ENCODE measurements at regions not wholly inside any gene's neighbourhood (a gene's known extent, or its start where the extent isn't known, plus 50 kb on each side); places are given as distances from the start of the nearest gene placed in this dataset.

GRCh38 chr13:104810242-104810641, 1725.2 kb downstream of the EFNB2 start:
- H2BK12ac ChIP-seq (ENCODE audit: low read depth, low read length) = no peak overlapping the region
- H2BK120ac ChIP-seq (replicated peaks; ENCODE audit: low read depth, low read length) = no peak overlapping the region
- H3K9me3 ChIP-seq (ENCODE audit: insufficient read depth in 2 of 2, low read depth in 1 of 2, low read length in 1 of 2) = no peaks in the 10 kb centered on the region
- H2BK20ac ChIP-seq (ENCODE audit: low read length) = no peak overlapping the region
- ChIA-PET CTCF (ENCODE audit: partially characterized antibody) (no interaction called here), POLR2A (ENCODE audit: partially characterized antibody) (no interaction called here)
- H3K79me1 ChIP-seq (ENCODE audit: low read depth, low read length) = no peaks in the 10 kb centered on the region
- H3K14ac ChIP-seq (ENCODE audit: insufficient read length) = no peak overlapping the region
- H3K18ac ChIP-seq (ENCODE audit: extremely low read depth, low read length) = no peak overlapping the region
- no peaks in the 10 kb centered on the region for H3K79me2 ChIP-seq (ENCODE audit: control insufficient read depth in 1 of 2, insufficient read depth in 2 of 2, low read length in 2 of 2)
- H4K91ac ChIP-seq (replicated peaks; ENCODE audit: insufficient read length, low read length) = no peak overlapping the region
- H3K56ac ChIP-seq (replicated peaks; ENCODE audit: insufficient read length, low read depth, low read length) = no peak overlapping the region
- H2AFZ ChIP-seq (ENCODE audit: low read length) = no peak overlapping the region
- no peak overlapping the region for H3K4ac ChIP-seq (replicated peaks; ENCODE audit: insufficient read length, low read depth, low read length)
- H3K36me3 ChIP-seq (ENCODE audit: control insufficient read depth in 2 of 4, insufficient read depth in 4 of 4, low read length in 3 of 4) = no peaks in the 10 kb centered on the region
- H3K4me3 ChIP-seq (ENCODE audit: extremely low read depth in 1 of 4, insufficient read depth in 2 of 4, low read depth in 3 of 4, low read length in 4 of 4) = no peak overlapping the region
- no peak overlapping the region for H4K5ac ChIP-seq (ENCODE audit: insufficient read length, low read depth, low read length)
- H4K8ac ChIP-seq (ENCODE audit: extremely low read depth, insufficient read depth, low read length) = no peak overlapping the region; the same call in 1 of the 2 replicates
- DNase-seq (ENCODE audit: low read depth in 1 of 2, low spot score in 2 of 2) (no peak), FAIRE-seq (no peak)
- no peaks in the 10 kb centered on the region for H3K4me1 ChIP-seq (replicated peaks in 1 of 4; ENCODE audit: control insufficient read depth in 3 of 4, insufficient read depth in 4 of 4, low read length in 3 of 4)
- H4K20me1 ChIP-seq (replicated peaks in 1 of 2; ENCODE audit: control insufficient read depth in 1 of 2, insufficient read depth in 2 of 2, low read length in 2 of 2) = no peaks in the 10 kb centered on the region
- no peak overlapping the region for H3K4me2 ChIP-seq (ENCODE audit: insufficient read depth in 1 of 2, low read depth in 2 of 2, low read length in 2 of 2)
- WGBS, 2 experiments (ENCODE audit: extremely low coverage in 1 of 2, insufficient coverage in 1 of 2, insufficient read length in 1 of 2, insufficient replicate concordance in 2 of 2, low coverage in 1 of 2, low lambda C conversion rate in 2 of 2, missing lambda C conversion rate in 1 of 2) = 90% methylated on average over 5 of the region's 5 CpGs; no CpG with 5 or more reads in 1 of the 2 experiments
- no peaks in the 10 kb centered on the region for H3K27me3 ChIP-seq (replicated peaks in 1 of 4; ENCODE audit: control insufficient read depth in 3 of 4, extremely low read depth in 1 of 4, insufficient read depth in 3 of 4, low read length in 3 of 4)
- no peak overlapping the region for H2BK5ac ChIP-seq (ENCODE audit: low read depth, low read length)
- H3K23ac ChIP-seq (ENCODE audit: insufficient read length) = no peak overlapping the region
- no peak overlapping the region for H2BK15ac ChIP-seq (ENCODE audit: low read length)
- H2AK5ac ChIP-seq (ENCODE audit: low read depth, low read length) = no peak overlapping the region
- TF ChIP-seq SP4 (IDR thresholded peaks at IDR 0.05; ENCODE audit: low read length) (no peak), CTBP2 (IDR thresholded peaks at IDR 0.05; ENCODE audit: borderline replicate concordance, insufficient read depth, insufficient read length, low read length) (no peak), NRF1 (IDR thresholded peaks at IDR 0.05; ENCODE audit: low read depth, low read length) (no peak), KDM4A (IDR thresholded peaks at IDR 0.05; ENCODE audit: low read depth, low read length, severe bottlenecking) (no peak), MAFK (IDR thresholded peaks at IDR 0.05; ENCODE audit: low read depth, low read length) (no peak), HDAC6 (IDR thresholded peaks at IDR 0.05; ENCODE audit: low read depth, low read length) (no peak), TCF12 (IDR thresholded peaks at IDR 0.05; ENCODE audit: low read depth, low read length) (no peak), EP300 (IDR thresholded peaks at IDR 0.05; ENCODE audit: borderline replicate concordance in 1 of 2, low read depth in 2 of 2, low read length in 2 of 2) (no peak), YY1 (IDR thresholded peaks at IDR 0.05; ENCODE audit: low read depth, low read length) (no peak)
- no peak overlapping the region for H3K27ac ChIP-seq (ENCODE audit: low read depth, low read length)
- H3K23me2 ChIP-seq (ENCODE audit: low read depth, low read length) = no peaks in the 10 kb centered on the region
- no peak overlapping the region for H3K9ac ChIP-seq (replicated peaks in 1 of 4; ENCODE audit: extremely low read depth in 1 of 4, low read depth in 3 of 4, low read length in 3 of 4)
